ENCODE measurements at regions not wholly inside any gene's neighbourhood (a gene's known extent, or its start where the extent isn't known, plus 50 kb on each side); places are given as distances from the start of the nearest gene placed in this dataset.

DNA sequence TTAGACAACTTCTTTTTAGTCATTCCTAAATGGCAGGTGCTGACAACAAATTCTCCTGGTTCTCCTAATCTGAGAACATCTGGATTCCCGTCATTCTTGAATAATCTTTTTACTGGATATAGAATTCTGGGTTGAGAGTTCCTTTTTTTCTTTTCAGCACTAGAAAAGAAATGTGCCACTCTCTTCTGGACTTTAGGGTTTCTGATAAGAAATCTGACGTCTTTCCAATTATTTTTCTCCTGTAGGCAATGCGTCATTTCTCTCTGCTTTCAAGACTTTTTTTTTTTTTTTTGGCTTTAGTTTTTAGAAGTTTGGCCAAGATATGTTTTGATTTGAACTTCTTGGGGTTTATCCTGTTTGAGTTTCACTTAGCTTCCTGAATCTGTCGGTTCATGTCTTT, 66.1 kb upstream of the RNF24 start:
- TF ChIP-seq MAFK (IDR thresholded peaks at IDR 0.05; ENCODE audit: low read depth, low read length) (no peak), POLR2A (IDR thresholded peaks at IDR 0.05; ENCODE audit: low read depth, low read length) (no peak), BHLHE40 (IDR thresholded peaks at IDR 0.05; ENCODE audit: low read depth, low read length) (no peak), CEBPB (IDR thresholded peaks at IDR 0.05; ENCODE audit: low read depth, low read length) (no peak)
- TF ChIP-seq, protein P1, sequence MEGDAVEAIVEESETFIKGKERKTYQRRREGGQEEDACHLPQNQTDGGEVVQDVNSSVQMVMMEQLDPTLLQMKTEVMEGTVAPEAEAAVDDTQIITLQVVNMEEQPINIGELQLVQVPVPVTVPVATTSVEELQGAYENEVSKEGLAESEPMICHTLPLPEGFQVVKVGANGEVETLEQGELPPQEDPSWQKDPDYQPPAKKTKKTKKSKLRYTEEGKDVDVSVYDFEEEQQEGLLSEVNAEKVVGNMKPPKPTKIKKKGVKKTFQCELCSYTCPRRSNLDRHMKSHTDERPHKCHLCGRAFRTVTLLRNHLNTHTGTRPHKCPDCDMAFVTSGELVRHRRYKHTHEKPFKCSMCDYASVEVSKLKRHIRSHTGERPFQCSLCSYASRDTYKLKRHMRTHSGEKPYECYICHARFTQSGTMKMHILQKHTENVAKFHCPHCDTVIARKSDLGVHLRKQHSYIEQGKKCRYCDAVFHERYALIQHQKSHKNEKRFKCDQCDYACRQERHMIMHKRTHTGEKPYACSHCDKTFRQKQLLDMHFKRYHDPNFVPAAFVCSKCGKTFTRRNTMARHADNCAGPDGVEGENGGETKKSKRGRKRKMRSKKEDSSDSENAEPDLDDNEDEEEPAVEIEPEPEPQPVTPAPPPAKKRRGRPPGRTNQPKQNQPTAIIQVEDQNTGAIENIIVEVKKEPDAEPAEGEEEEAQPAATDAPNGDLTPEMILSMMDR (conservative IDR thresholded peaks at IDR 0.05; ENCODE audit: low read depth, low read length), result no peak
